Left ventricle myocardium inferior (tissue), 1 donor: ENCODE measurements at regions not wholly inside any gene's neighbourhood (a gene's known extent, or its start where the extent isn't known, plus 50 kb on each side); places are given as distances from the start of the nearest gene placed in this dataset.
A peak's percentile ranks its signal among the peaks of the same experiment; 100 is the strongest.

Experiments
- DNase-seq: peaks from one replicate; pipeline ENCODE4 v3.0.0-alpha.2; 2020
- H3K27ac ChIP-seq: fragments of 200-600 bp; replicated peaks from 2 replicates; pipeline ENCODE4 v1.8.0; 2021
- H3K27me3 ChIP-seq: fragments of 200-600 bp; 2 replicates; pipeline ENCODE4 v1.8.0; 2021; ENCODE audit warnings: low read depth
- H3K36me3 ChIP-seq: fragments of 200-600 bp; 2 replicates; pipeline ENCODE4 v1.8.0; 2021
- H3K4me1 ChIP-seq: fragments of 200-600 bp; 2 replicates; pipeline ENCODE4 v1.8.0; 2021
- H3K4me3 ChIP-seq: fragments of 200-600 bp; 2 replicates; pipeline ENCODE4 v1.8.0; 2021; ENCODE audit warnings: mild to moderate bottlenecking, moderate library complexity
- H3K9me3 ChIP-seq: fragments of 200-600 bp; replicated peaks from 2 replicates; pipeline ENCODE4 v1.8.0; 2021
- intact Hi-C: fragments of 100-400 bp; cut with micrococcal nuclease; formaldehyde crosslinking; loops from one replicate; pipeline ENCODE4 v1.11.0; 2022
- TF ChIP-seq, protein P1 (sequence below): fragments of 200-600 bp; IDR thresholded peaks from 2 replicates; pipeline ENCODE4 v1.8.0; 2021; ENCODE audit warnings: antibody characterized with exemption, mild to moderate bottlenecking, borderline replicate concordance
- donor health status: DM: no; HTN: yes; CAD: no; lungs with severe emphysema.

DNA sequence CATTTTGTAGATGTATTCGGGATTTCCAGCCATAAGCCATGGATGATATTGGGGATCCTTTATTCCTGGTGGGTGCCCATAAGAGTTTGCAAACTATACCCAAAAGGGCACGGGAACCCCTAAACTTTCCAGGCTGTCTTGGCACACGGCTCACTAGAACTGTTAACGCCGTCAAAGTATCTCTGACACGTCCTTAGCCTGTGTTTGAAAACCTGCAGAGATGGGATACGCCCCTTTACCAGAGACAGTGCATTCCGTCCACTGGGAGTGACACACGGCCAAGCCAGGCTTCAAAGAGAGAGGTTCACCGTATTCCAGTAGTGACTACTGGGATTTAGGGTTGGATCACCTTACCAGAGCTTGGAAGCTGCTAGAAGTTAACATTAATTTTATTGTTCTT, 95.0 kb downstream of the THBS2 start:
- Histone ChIP-seq H3K9me3 (no peaks in the 10 kb centered on the region), H3K36me3 (no peaks in the 10 kb centered on the region), H3K4me3 (no peak overlapping the region), H3K27ac (peak overlapping the region; percentile 50), H3K4me1 (peaks cover 19% of the 10 kb centered on the region), H3K27me3 (peaks cover 41% of the 10 kb centered on the region)
- no peak for DNase-seq
- intact Hi-C loops: no loop called here
- TF ChIP-seq, protein P1, sequence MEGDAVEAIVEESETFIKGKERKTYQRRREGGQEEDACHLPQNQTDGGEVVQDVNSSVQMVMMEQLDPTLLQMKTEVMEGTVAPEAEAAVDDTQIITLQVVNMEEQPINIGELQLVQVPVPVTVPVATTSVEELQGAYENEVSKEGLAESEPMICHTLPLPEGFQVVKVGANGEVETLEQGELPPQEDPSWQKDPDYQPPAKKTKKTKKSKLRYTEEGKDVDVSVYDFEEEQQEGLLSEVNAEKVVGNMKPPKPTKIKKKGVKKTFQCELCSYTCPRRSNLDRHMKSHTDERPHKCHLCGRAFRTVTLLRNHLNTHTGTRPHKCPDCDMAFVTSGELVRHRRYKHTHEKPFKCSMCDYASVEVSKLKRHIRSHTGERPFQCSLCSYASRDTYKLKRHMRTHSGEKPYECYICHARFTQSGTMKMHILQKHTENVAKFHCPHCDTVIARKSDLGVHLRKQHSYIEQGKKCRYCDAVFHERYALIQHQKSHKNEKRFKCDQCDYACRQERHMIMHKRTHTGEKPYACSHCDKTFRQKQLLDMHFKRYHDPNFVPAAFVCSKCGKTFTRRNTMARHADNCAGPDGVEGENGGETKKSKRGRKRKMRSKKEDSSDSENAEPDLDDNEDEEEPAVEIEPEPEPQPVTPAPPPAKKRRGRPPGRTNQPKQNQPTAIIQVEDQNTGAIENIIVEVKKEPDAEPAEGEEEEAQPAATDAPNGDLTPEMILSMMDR: no peak

DNA sequence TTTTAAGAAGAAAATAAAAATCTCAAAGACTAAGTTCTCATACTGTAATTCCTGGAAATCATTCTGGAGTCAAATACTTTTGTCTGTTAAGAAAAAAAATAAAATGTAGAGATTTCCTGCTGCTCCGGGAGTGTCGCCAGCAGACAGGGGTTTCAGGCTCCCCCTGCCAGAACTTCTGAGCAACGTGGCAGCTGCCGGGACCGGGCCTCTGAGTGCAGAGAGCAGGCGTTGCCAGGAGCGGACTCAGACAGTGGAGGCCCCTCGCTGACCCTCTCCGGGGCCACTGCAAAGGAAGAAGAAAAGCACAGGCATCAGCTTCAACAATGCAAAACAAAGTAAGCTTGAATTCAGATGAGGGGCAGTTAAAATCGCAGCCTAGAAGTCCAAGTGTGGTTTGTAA, 95.5 kb downstream of the THBS2 start:
- intact Hi-C loops: no loop called here
- Histone ChIP-seq H3K4me1 (peaks cover 19% of the 10 kb centered on the region), H3K27me3 (peaks cover 41% of the 10 kb centered on the region)

DNA sequence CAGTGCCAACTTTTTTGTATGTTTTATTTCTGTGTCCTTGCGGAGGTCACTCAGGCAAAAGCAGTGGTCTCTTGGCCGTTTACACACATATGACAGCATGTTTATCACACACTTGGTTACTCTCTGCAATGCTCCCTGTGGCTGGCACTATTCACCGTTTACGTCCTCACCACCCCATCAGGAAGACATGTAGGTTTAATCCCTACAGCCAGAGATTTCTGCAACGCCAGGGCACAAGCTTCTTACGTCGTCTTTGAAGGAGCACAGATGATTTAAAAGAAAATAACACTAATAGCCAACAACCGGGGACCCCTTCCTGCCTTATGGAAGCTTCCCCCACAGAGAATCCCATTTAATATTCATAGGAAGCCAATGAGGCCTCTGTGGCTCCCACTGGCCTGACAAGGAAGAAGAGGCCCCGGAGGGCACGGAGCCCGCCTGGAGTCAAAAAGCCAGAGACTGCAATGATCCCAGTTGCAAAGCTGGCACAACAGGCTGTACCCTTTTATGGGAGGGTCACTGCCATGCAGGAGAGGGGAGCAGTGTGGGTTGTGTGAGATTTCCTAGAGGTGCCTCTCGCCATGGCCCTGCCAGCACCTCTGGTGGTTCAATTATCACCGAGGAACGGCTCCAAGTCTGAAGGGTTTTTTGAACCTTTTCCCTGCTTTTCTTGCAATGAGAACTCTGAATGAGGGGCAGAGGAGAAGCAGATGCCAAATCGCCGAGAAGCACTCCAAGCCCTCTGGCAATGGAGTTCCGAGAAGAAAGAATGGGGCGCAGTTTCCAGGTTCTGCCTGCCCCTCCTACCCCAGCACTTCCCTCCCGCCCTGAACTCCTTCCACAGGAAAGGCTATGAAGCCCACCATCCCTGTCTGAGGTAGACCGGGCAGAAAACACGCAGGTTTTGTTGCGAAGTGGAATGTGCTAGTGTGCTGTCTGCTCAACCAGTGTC, 96.2 kb downstream of the THBS2 start:
- peaks cover 38% of the 10 kb centered on the region for H3K27me3 ChIP-seq
- peak overlapping the region; percentile 50 for H3K27ac ChIP-seq
- TF ChIP-seq, protein P1: no peak
- intact Hi-C loops: no loop called here
- no peaks in the 10 kb centered on the region for H3K9me3 ChIP-seq
- H3K4me1 ChIP-seq: peaks cover 19% of the 10 kb centered on the region
- H3K36me3 ChIP-seq: no peaks in the 10 kb centered on the region
- peak overlapping the region; percentile 15 for H3K4me3 ChIP-seq
- DNase-seq: no peak

More for the DNA sequence above, 95.5 kb downstream of the THBS2 start:
- Histone ChIP-seq H3K36me3 (no peaks in the 10 kb centered on the region), H3K9me3 (no peaks in the 10 kb centered on the region), H3K4me3 (peak overlapping the region; percentile 15), H3K27ac (peak overlapping the region; percentile 50)
- TF ChIP-seq, protein P1: no peak
- DNase-seq: peak; percentile 52

DNA sequence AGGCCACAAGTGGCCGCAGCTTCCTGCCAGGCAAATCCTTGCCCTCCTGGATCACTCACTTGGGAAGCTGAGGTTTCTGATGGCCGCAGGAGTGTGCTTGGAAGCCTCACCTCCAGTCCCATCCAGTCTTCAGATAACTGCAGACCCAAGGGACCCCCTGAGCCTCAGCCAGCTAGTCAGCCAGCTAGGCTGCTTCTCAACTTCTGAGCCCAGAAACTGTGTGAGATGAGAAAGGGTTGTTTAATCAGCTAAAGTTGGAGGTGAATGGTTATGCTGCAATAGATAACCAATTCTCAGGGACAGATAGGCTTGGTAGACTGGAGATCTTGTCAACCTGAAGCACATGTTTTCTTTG, 96.9 kb downstream of the THBS2 start:
- H3K4me3 ChIP-seq: no peak overlapping the region
- no peaks in the 10 kb centered on the region for H3K36me3 ChIP-seq
- no peak for DNase-seq
- H3K27me3 ChIP-seq: peaks cover 32% of the 10 kb centered on the region
- H3K9me3 ChIP-seq: no peaks in the 10 kb centered on the region
- intact Hi-C loops: no loop called here
- peaks cover 19% of the 10 kb centered on the region for H3K4me1 ChIP-seq
- TF ChIP-seq, protein P1: no peak
- H3K27ac ChIP-seq: no peak overlapping the region

DNA sequence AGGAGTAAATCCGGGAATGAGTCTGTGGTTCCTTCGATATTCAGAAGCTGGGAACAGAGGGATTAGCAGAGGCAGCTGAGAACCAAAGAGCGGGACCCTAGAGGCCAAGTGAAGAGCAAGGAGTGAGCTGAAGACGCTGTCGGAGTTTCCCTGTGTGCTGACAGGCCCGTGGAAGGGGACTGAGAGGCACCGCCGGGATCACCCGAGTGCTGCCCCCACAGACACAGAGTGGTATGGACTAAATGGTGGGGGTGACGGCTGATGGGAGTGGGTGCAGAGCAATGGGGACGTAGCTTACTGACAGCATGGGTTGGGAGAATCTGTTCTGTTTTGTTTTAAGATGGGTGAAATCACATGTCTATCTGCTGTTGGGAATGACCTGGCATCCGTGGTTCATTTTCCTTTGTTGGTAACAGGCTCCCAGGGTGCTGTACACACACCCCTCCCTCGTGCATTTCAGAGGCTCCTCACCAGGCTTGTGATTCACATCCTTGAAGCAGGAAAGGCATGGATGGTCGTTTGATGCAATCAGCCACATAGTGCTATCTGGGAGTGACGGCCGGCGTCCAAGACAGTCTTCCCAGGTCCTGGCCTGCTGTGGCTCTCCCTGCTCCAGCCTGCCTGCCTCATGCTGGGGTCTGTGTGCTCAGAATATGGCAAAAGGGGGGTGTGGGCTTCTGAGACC, 97.4 kb downstream of the THBS2 start:
- H3K36me3 ChIP-seq: no peaks in the 10 kb centered on the region
- no peaks in the 10 kb centered on the region for H3K9me3 ChIP-seq
- intact Hi-C loops: no loop called here
- TF ChIP-seq, protein P1: no peak
- H3K4me3 ChIP-seq: no peak overlapping the region
- no peak for DNase-seq
- H3K27ac ChIP-seq: no peak overlapping the region
- H3K4me1 ChIP-seq: peaks cover 19% of the 10 kb centered on the region
- peaks cover 27% of the 10 kb centered on the region for H3K27me3 ChIP-seq
